GM12873 (cell line): ENCODE measurements at regions not wholly inside any gene's neighbourhood (a gene's known extent, or its start where the extent isn't known, plus 50 kb on each side); places are given as distances from the start of the nearest gene placed in this dataset.
A peak's percentile ranks its signal among the peaks of the same experiment; 100 is the strongest.

Experiments used
- CTCF ChIP-seq: IDR thresholded peaks from 2 replicates; pipeline ENCODE4 v1.5.1; 2012; ENCODE audit warnings: low read depth, mild to moderate bottlenecking, moderate library complexity, low read length, control low read depth; ENCODE audit not compliant: insufficient read depth; ENCODE audit errors: missing control alignments

- no peak for TF ChIP-seq CTCF
Observed at GRCh38 chr7:29629507-29629906, 65.9 kb downstream of the PRR15 start.

- peak; percentile 38 for TF ChIP-seq CTCF
Observed at GRCh38 chr7:29635067-29636008, 71.7 kb downstream of the PRR15 start.

GRCh38 chr7:29636009-29636351 is 72.3 kb downstream of the PRR15 start:
- TF ChIP-seq CTCF: no peak

GRCh38 chr7:29637374-29637773 is 73.7 kb downstream of the PRR15 start:
- no peak for TF ChIP-seq CTCF

- TF ChIP-seq CTCF: no peak
Observed at GRCh38 chr7:29639386-29639785, 75.8 kb downstream of the PRR15 start.

GRCh38 chr7:29639886-29640595 is 76.4 kb downstream of the PRR15 start:
- TF ChIP-seq CTCF: no peak

- no peak for TF ChIP-seq CTCF
Observed at GRCh38 chr7:29641651-29642050, 78.0 kb downstream of the PRR15 start.
